GM18505 (cell line): ENCODE measurements at regions not wholly inside any gene's neighbourhood (a gene's known extent, or its start where the extent isn't known, plus 50 kb on each side); places are given as distances from the start of the nearest gene placed in this dataset.
"Not testable (repeated sequence)": the region's sequence is repeated elsewhere in the genome, so short reads cannot be mapped to it uniquely, and the experiment has no call there.

Experiments used
- ATAC-seq: cut with Tn5 transposase; IDR thresholded peaks from one replicate; pipeline ENCODE4 v1.9.1; 2021; ENCODE audit not compliant: unreplicated experiment
- POLR2A ChIP-seq: IDR thresholded peaks from 4 replicates; pipeline ENCODE4 v1.6.1; 2011; ENCODE audit warnings: borderline replicate concordance; ENCODE audit not compliant: insufficient read depth, insufficient read length; ENCODE audit errors: extremely low read depth

DNA sequence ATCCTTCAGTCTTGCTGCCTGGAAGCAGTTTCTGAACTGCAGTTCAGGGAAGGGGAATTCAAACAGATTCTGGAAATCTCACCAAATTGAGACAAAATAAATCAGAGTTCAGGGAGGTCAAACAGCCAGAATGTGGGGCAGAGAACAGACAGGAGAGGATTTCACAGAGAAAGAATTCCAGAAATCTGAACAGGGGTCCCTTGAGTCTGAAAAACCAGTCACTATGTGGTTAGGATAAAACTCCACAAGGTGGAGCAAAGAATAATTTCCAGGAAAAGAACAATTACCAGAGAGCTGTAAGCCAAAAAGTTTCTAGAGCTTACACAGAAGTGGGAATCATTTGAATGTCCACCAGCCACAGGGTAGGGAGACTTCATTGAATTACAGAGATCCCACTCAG is 84.7 kb downstream of the URB2 start:
- no peak for ATAC-seq
- no peak for TF ChIP-seq POLR2A

DNA sequence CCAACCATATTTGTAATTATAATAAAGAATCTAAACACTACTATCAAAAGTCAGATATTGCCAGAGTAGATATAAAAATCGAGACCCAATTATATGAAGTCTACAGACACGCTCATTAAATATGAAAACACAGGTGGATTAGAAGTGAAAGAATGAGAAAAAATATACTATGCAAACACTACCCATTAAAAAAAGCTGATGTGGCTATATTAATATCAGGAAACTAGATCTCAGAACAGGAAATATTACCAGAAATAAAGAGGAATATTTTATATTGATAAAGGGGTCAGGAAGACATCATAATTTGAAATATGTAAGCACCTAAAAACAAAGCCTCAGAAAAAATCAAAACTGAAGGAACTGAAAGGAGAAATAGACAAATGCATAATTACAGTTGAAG is 88.3 kb downstream of the URB2 start:
- ATAC-seq = no peak
- no peak for TF ChIP-seq POLR2A

DNA sequence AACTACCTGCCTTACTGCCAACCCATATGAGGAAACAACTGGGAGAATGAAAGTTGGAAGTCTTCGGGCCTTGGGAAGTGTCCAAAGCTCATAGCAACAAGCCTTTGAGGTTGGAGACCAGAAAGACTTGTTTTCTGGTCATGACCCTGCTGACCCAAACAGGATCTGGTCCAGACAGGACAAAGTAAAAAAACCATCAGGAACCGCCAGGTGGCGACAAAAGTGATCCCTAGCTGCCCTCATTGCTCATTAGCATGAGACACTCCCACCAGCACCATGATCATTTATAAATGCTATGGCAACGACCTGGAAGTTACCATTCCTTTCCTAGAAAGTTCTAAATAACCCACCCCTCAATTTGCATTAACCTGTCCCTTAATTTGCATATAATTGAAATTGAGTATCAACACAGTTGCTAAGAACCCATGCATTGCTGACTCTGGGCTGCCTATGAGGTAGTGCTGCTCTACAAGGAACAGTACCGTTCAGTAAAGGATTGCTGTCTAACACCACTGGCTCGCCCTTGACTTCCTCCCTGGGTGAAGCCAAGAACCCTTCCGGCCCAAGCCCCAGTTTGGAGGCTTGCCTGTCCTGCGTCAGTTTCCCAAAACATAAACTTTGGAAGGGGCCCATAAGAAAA is 89.0 kb downstream of the URB2 start:
- no peak for TF ChIP-seq POLR2A
- no peak for ATAC-seq

DNA sequence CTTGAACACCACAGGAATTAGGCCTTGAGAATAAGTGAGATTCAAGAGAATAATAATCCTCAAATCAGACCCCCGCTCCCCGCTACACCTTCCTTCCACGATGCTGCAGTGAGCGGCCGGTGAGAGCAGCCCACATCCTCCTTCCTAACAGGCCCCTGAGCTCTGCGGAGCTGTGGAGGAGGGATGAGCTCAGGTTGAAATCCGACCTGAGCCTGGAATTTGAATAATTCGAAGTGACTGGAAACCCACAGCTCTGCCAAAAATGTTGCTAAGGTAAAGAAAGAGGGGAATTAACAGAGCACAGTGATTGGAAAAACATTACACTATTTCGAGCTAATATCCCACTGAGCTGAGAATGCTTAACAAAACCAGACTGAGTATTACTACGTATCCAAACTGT is 90.0 kb downstream of the URB2 start:
- no peak for ATAC-seq
- no peak for TF ChIP-seq POLR2A

DNA sequence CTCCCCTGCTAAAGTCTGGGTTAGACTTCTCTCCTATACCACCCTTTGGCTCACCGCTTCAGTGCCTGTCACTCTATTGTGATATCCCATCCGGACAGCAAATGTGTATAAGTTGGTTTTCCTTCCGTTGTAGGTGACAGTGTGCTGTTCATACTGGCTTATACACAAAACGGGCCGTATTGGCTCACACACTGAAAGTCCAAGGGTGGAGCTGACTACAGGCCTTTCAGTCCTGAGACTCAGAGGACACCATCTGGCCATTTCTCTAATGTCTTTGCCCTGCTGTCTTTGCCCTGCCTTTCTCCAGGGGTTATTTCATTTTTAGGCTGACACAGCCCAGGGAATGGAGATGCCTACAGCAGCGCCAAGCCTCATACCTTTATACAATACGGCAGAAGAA is 90.7 kb downstream of the URB2 start:
- no peak for TF ChIP-seq POLR2A
- no peak for ATAC-seq

DNA sequence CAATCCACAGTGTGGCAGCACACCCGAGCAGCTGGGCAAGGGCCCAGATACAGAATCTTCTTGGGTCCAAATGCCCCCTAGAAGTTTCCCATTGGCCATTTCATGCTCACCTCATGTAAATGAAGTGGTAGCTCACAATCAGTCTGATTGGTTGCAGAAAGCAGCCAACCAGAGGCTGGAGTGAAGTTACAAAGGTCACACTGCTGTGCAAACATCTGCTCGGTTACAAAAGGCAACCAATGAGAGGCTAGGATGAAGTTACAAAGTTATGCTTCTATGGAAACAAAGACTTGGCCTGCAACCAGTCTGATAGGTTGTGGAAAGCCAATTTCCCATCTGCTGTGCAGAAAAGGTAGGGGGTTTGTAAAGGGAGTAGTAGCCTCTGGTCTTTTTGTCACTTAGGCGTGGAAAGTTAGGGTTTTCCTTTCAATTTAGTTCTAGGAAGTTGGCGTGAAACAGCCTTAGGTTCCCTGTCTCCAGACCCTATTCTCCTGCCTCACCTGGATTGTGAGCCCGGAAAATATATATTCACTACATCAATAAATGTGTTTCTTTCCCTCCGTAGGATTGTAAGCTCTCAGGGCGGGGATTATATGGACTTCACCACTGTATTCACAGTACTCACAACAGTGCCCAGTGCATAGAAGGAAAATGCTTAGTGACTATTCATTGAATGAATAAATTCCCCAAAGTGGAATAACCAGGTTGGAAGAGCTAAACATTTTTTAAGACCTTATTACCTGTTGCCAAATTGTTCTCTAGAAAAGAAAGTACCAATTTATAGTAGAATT is 91.9 kb downstream of the URB2 start:
- TF ChIP-seq POLR2A = no peak

DNA sequence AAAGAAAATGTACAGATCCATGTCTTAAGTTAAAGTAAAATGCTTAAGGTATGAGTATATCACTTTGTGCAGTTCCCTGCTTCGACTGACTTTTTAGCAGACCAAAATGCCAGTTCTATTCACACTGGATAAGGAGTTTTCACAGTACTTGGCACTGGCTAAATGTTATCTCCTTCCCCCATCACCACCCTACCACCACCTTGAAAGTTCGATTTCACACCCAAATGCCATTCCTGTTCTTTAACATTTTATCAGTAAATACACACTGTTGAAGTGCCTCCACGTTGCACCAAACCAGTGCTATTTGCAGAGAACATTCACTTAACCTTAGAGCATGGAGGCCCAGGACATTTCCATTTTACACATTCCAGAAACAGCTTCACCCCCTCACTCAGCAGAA is 100.0 kb downstream of the URB2 start:
- TF ChIP-seq POLR2A = no peak
- ATAC-seq = no peak

More for the DNA sequence above, 91.9 kb downstream of the URB2 start:
- no peak for ATAC-seq

DNA sequence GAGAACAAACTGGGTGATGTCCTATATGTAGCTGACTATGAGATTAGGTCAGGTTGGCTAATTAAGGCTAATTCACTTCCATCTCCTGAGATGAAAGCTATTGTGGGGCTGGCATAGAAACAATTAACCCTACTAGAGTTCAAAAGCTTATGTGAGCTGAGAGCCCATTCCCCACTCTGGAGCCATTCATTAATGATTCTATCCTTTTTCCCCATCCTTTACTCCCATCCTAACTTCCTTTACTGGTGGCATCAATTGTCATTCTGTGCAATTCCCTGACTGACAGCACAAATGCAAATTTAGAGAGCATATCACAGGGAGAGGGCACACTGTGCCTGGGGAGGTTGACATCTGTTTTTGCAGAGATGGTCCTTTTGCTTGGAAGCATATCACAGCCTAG is 103.9 kb downstream of the URB2 start:
- ATAC-seq = no peak
- TF ChIP-seq POLR2A = no peak

DNA sequence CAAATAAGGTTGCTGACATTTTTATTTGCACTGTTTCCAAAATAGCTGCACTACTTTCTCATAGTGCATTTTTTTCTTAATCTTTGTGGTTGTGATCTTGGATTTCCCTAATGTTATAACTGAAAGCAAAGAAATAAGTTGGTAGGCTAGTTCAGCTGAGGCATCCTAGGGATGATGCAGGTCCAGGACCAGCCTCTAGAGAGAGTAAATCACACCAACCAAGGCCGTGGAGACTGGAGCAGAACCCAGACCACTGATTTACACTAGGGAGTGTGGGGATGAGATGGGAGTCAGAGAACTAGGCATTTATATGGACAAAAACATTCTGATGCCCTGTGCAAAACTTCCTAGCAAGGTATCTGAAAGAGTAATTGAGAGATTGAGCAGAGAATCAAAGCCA is 104.5 kb downstream of the URB2 start:
- ATAC-seq = no peak
- TF ChIP-seq POLR2A = no peak

DNA sequence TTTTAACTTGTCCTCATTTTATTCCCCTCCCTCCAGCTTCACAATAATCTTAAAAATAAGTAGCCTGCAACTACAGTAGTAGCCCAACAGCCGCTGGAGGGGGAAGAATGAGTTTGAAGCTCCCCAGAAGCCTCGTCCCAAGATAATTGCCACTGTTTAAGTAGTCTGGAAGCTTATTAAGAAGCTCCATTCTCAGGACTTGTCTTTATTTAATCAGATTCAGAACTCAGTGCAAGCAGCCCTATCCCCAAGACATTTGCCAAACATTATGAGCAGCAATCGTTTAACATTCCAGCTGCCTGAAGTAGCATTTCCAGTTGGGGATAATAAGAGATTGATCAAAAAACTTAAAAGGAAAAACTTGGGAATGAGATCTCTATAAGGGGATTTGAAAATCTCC is 106.0 kb downstream of the URB2 start:
- TF ChIP-seq POLR2A = no peak
- ATAC-seq = no peak

DNA sequence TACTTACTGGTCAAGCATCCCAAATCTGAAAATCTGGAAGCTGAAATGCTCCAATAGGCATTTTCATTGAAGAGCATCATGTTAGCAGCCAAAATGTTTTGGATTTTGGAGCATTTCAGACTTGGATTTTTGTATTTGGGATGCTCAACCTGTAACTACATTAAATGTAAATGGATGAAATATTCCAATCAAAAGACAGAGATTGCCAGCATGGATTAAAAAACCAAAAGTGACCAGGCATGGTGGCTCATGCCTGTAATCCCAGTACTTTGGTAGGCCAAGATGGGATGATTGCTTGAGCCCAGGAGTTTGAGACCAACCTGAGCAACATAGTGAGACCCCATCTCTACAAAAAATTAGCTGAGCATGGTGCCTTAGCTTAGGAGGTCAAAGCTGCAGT is 110.3 kb downstream of the URB2 start:
- no peak for TF ChIP-seq POLR2A
- no peak for ATAC-seq

DNA sequence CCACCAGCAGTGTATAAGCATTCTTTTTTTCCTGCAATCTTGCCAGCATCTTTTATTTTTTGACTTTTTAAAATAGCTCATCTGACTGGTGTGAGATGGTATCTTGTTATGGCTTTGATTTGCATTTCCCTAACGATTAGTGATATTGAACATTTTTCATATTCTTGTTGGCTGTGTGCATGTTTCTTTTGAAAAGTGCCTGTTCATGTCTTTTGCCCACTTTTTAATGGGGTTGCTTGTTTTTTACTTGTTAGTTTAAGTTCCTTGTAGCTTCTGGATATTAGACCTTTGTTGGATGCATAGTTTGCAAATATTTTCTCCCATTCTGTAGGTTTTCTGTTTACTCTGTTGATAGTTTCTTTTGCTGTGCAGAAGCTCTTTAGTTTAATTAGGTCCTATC is 116.6 kb downstream of the URB2 start:
- not testable (repeated sequence) for ATAC-seq

DNA sequence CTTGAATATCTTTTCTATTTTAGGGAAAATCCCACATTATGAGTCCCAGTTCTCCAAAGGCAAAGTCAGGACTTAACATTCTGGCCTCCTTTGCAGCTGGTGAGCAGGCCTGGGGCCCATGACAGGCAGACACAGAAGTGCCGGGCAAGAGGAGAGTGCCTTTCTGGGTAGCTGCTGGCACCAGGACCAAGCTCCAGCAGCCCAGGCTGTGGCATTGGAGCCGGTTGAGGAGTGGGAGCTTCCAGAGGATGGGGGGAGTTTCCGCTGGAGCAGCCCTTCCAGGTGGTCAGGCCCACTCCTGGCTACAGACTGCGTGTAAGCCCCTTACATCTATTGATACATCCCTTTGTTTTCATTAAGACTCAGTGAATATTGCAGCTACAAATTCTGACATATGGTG is 123.9 kb downstream of the URB2 start:
- ATAC-seq = no peak
- TF ChIP-seq POLR2A = no peak

DNA sequence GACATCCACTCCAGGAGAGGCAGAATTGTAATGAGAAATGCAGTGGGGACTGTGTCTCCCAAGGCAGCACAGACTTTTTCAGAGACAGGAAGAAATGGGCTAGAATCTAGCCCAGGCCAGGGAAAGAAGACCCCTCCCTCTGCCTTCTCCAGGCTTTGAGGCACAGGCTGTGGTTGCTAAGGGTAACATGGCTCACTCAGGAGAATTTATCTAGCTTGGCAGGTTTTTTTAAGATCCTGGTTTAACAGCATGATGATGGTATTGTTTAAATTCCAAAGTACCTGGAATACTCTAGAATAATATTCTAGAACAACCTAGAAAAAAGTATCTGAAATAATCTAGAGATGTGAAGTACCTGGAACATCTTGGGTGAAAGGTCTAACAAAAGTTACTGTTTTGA is 125.6 kb downstream of the URB2 start:
- ATAC-seq = no peak
- TF ChIP-seq POLR2A = no peak
